ENCODE measurements at regions not wholly inside any gene's neighbourhood (a gene's known extent, or its start where the extent isn't known, plus 50 kb on each side); places are given as distances from the start of the nearest gene placed in this dataset.

DNA sequence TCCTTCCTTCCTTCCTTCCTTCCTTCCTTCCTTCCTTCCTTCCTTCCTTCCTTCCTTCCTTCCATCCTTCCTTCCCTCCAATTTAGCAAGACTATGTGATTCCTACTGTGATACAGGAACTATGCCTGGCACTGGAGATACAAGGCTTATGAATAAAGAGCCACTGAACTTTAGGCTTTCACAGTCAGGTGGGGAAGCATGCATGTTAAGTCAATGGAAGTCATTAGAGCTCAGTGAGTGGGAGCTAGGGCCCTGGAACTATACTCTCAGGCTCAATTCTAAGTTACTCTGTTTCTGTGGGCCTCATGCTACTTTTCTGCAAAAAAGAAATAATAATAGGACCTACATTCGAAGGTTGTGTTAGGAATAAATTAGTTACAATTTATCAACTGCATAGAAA, 527.6 kb upstream of the ZEB2 start:
- Histone ChIP-seq H3K36me3 (ENCODE audit: low read depth) (no peaks in the 10 kb centered on the region), H3K4me1 (ENCODE audit: low read depth) (no peaks in the 10 kb centered on the region), H3K4me3 (no peak overlapping the region), H3K9me3 (no peaks in the 10 kb centered on the region)
- no peak for ATAC-seq
- no peak for TF ChIP-seq CTCF (IDR thresholded peaks at IDR 0.05)
- no peak for DNase-seq
- intact Hi-C loops (cut with DNase I, micrococcal nuclease) = no loop called here

DNA sequence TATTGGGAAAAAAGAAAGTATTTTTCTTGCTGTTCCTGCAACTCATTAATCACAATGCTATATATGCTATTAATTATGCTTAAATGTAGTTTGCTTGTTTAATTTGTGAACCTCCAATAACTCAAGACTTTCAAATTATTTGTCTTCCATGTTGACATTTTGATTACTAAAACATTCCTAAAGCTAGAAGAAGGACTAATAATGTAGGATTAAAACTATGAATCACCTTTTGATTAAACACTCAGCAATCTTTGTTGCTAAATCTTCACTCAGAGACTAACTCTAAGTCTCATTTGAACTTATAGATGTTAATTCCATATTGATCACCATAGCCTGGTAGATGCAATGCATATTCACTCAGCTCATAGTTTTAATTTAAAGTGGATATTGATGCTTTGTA, 524.6 kb upstream of the ZEB2 start:
- Histone ChIP-seq H3K4me3 (no peak overlapping the region), H3K36me3 (ENCODE audit: low read depth) (no peaks in the 10 kb centered on the region), H3K9me3 (no peaks in the 10 kb centered on the region), H3K4me1 (ENCODE audit: low read depth) (no peaks in the 10 kb centered on the region)
- intact Hi-C loops (cut with DNase I, micrococcal nuclease) = no loop called here
- ATAC-seq = no peak
- no peak for TF ChIP-seq CTCF (IDR thresholded peaks at IDR 0.05)
- no peak for DNase-seq

GRCh38 chr2:145043399-145043834, 523.5 kb upstream of the ZEB2 start:
- Histone ChIP-seq H3K4me3 (no peak overlapping the region), H3K9me3 (no peaks in the 10 kb centered on the region), H3K36me3 (ENCODE audit: low read depth) (no peaks in the 10 kb centered on the region), H3K4me1 (ENCODE audit: low read depth) (no peaks in the 10 kb centered on the region)
- ATAC-seq (no peak), DNase-seq (no peak)
- intact Hi-C loops (cut with DNase I, micrococcal nuclease) = no loop called here
- no peak for TF ChIP-seq CTCF (IDR thresholded peaks at IDR 0.05)

DNA sequence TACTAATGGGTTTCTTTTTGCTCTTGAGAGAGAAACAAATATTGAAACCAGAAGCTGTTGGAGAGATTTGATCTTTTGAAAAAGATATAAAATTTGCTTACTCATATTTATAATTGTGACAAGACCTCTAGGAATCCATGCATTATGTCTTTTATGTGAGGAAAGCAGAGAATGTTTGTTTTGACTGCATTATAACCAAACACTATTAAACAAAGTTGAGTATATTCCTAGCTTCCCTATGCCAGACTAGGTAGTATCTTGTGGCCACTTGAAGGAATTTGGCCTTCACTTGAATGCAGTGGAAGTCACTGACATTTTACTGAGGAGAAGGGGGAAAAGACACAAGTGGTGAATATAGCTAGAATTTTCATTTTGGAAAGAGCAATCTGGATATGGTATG, 521.8 kb upstream of the ZEB2 start:
- no peak overlapping the region for H3K4me3 ChIP-seq
- no peak for DNase-seq
- intact Hi-C loops (cut with DNase I, micrococcal nuclease) = no loop called here
- TF ChIP-seq CTCF (IDR thresholded peaks at IDR 0.05) = no peak
- no peak for ATAC-seq
- no peaks in the 10 kb centered on the region for H3K36me3 ChIP-seq (ENCODE audit: low read depth)
- H3K4me1 ChIP-seq (ENCODE audit: low read depth) = no peaks in the 10 kb centered on the region
- H3K9me3 ChIP-seq = no peaks in the 10 kb centered on the region

- Histone ChIP-seq H3K4me1 (ENCODE audit: low read depth) (no peaks in the 10 kb centered on the region), H3K36me3 (ENCODE audit: low read depth) (no peaks in the 10 kb centered on the region), H3K9me3 (no peaks in the 10 kb centered on the region), H3K4me3 (no peak overlapping the region)
- intact Hi-C loops (cut with DNase I, micrococcal nuclease) = no loop called here
- DNase-seq (no peak), ATAC-seq (no peak)
- TF ChIP-seq CTCF (IDR thresholded peaks at IDR 0.05) = no peak
These were observed 520.5 kb upstream of the ZEB2 start for GRCh38 chr2:145040433-145040832.

DNA sequence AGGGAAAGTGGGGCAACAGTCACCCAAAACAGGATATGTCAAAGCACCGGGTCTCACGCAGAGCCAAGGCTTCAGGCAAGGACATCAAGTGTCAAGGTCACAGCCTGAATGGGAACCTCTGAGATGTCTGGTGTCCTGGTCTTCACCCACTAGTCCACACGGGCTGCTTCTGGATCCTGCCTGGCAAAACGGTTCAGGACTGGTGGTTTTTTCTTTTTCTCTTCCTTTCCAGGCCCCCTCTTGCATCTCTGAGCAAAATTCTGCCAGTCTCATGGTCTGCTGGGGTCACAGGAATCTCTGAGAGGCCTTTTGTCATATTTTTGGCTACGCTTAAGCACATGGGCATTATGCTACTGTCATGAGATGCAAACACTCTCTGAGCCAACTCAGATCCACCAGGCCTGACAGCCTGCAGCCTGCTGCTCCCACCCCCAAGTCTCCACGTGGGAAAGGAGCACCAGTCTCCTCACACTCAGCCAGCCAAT, 518.2 kb upstream of the ZEB2 start:
- no peak for DNase-seq
- ATAC-seq = no peak

More for the DNA sequence above, 518.2 kb upstream of the ZEB2 start:
- Histone ChIP-seq H3K4me1 (ENCODE audit: low read depth) (no peaks in the 10 kb centered on the region), H3K4me3 (no peak overlapping the region), H3K36me3 (ENCODE audit: low read depth) (no peaks in the 10 kb centered on the region), H3K9me3 (no peaks in the 10 kb centered on the region)
- intact Hi-C loops (cut with DNase I, micrococcal nuclease) = no loop called here
- no peak for TF ChIP-seq CTCF (IDR thresholded peaks at IDR 0.05)

Data from mucosa of descending colon (tissue), 3 donors.